K562 (cell line): ENCODE measurements at regions not wholly inside any gene's neighbourhood (a gene's known extent, or its start where the extent isn't known, plus 50 kb on each side); places are given as distances from the start of the nearest gene placed in this dataset.

Experiments
- CHD4 ChIP-seq: fragments of 200-600 bp; sonication (generic); IDR thresholded peaks from 3 replicates; pipeline ENCODE4 v1.6.1; 2012; ENCODE audit warnings: low read depth, mild to moderate bottlenecking, mixed read lengths, low read length, inconsistent platforms; ENCODE audit not compliant: insufficient read depth, insufficient replicate concordance, poor library complexity, severe bottlenecking
- ESRRA ChIP-seq: fragments of 450-650 bp; IDR thresholded peaks from 2 replicates; pipeline ENCODE4 v1.6.1; 2014; ENCODE audit warnings: low read depth, mild to moderate bottlenecking, moderate library complexity, borderline replicate concordance
- EZH2 ChIP-seq: IDR thresholded peaks from 2 replicates; pipeline ENCODE4 v1.6.1; 2012; ENCODE audit warnings: low read depth, mild to moderate bottlenecking, inconsistent platforms, low read length, borderline replicate concordance
- GATA2 ChIP-seq: sonication (generic); formaldehyde crosslinking; IDR thresholded peaks from 2 replicates; pipeline ENCODE4 v1.4.0; 2020; ENCODE audit warnings: mild to moderate bottlenecking, missing genetic modification reagents
- JUN ChIP-seq, 2 experiments: sonication (generic) in 1 of 2; formaldehyde crosslinking in 1 of 2; IDR thresholded peaks; 2 replicates each; pipeline versions ENCODE4 v1.6.1 to v1.8.0; 2012 to 2022; ENCODE audit warnings: borderline replicate concordance in 2 of 2, mild to moderate bottlenecking in 2 of 2, improper control_type of control experiment in 1 of 2, low read depth in 1 of 2, low read length in 1 of 2, missing genetic modification reagents in 1 of 2
- JUND ChIP-seq, 2 experiments: IDR thresholded peaks; 2 replicates in 1 of 2; 3 replicates in 1 of 2; pipeline ENCODE4 v1.6.1; 2011; ENCODE audit warnings: borderline replicate concordance in 2 of 2, low read depth in 2 of 2, low read length in 2 of 2, improper control_type of control experiment in 1 of 2, missing biosample characterization in 1 of 2, missing genetic modification characterization in 1 of 2, missing genetic modification reagents in 1 of 2
- MAFF ChIP-seq: IDR thresholded peaks from 2 replicates; pipeline ENCODE4 v1.6.1; 2012; ENCODE audit warnings: low read length, improper control_type of control experiment
- NR1H2 ChIP-seq: sonication (generic); formaldehyde crosslinking; IDR thresholded peaks from 2 replicates; pipeline ENCODE4 v1.4.0; 2020; ENCODE audit warnings: mild to moderate bottlenecking, missing genetic modification reagents
- POLR2AphosphoS5 ChIP-seq: IDR thresholded peaks from 2 replicates; pipeline ENCODE4 v1.6.1; 2011; ENCODE audit warnings: mild to moderate bottlenecking, low read depth, low read length, moderate library complexity; ENCODE audit not compliant: control insufficient read depth, insufficient read depth
- PRMT5 ChIP-seq: sonication (generic); formaldehyde crosslinking; IDR thresholded peaks from 2 replicates; pipeline ENCODE4 v1.5.0; 2020; ENCODE audit warnings: missing genetic modification reagents
- SETDB1 ChIP-seq: IDR thresholded peaks from one replicate; pipeline ENCODE4 v1.6.1; 2012; ENCODE audit warnings: low read length, control low read depth, inconsistent platforms
- ZNF24 ChIP-seq: fragments of 450-650 bp; IDR thresholded peaks from 2 replicates; pipeline ENCODE4 v1.6.1; 2016
- TF ChIP-seq, protein P1 (sequence below), 2 experiments: fragments of 450-650 bp; IDR thresholded peaks; 2 replicates each; pipeline ENCODE4 v1.6.1; 2016; ENCODE audit warnings: mild to moderate bottlenecking in 2 of 2, borderline replicate concordance in 1 of 2, low read depth in 1 of 2, moderate library complexity in 1 of 2
- TF ChIP-seq, protein P2 (sequence below): sonication (generic); formaldehyde crosslinking; IDR thresholded peaks from 2 replicates; pipeline ENCODE4 v1.5.0; 2020; ENCODE audit warnings: missing genetic modification reagents

GRCh38 chr1:4486408-4487120 is 167.8 kb upstream of the AJAP1 start:
- TF ChIP-seq MAFF (no peak), JUND (IDR thresholded peaks at IDR 0.05; ENCODE audit: borderline replicate concordance, low read depth, low read length) (no peak), JUND (tag; IDR thresholded peaks at IDR 0.05; ENCODE audit: borderline replicate concordance, low read depth, low read length) (no peak), SETDB1 (no peak), CHD4 (no peak), ESRRA (no peak), NR1H2 (CRISPR knock-in tag) (no peak), ZNF24 (no peak), PRMT5 (no peak), JUN (IDR thresholded peaks at IDR 0.05; ENCODE audit: borderline replicate concordance, low read depth, low read length) (no peak), JUN (CRISPR knock-in tag; IDR thresholded peaks at IDR 0.05; ENCODE audit: borderline replicate concordance) (no peak), POLR2AphosphoS5 (no peak), EZH2 (no peak), GATA2 (CRISPR knock-in tag) (no peak)
- TF ChIP-seq, protein P1, sequence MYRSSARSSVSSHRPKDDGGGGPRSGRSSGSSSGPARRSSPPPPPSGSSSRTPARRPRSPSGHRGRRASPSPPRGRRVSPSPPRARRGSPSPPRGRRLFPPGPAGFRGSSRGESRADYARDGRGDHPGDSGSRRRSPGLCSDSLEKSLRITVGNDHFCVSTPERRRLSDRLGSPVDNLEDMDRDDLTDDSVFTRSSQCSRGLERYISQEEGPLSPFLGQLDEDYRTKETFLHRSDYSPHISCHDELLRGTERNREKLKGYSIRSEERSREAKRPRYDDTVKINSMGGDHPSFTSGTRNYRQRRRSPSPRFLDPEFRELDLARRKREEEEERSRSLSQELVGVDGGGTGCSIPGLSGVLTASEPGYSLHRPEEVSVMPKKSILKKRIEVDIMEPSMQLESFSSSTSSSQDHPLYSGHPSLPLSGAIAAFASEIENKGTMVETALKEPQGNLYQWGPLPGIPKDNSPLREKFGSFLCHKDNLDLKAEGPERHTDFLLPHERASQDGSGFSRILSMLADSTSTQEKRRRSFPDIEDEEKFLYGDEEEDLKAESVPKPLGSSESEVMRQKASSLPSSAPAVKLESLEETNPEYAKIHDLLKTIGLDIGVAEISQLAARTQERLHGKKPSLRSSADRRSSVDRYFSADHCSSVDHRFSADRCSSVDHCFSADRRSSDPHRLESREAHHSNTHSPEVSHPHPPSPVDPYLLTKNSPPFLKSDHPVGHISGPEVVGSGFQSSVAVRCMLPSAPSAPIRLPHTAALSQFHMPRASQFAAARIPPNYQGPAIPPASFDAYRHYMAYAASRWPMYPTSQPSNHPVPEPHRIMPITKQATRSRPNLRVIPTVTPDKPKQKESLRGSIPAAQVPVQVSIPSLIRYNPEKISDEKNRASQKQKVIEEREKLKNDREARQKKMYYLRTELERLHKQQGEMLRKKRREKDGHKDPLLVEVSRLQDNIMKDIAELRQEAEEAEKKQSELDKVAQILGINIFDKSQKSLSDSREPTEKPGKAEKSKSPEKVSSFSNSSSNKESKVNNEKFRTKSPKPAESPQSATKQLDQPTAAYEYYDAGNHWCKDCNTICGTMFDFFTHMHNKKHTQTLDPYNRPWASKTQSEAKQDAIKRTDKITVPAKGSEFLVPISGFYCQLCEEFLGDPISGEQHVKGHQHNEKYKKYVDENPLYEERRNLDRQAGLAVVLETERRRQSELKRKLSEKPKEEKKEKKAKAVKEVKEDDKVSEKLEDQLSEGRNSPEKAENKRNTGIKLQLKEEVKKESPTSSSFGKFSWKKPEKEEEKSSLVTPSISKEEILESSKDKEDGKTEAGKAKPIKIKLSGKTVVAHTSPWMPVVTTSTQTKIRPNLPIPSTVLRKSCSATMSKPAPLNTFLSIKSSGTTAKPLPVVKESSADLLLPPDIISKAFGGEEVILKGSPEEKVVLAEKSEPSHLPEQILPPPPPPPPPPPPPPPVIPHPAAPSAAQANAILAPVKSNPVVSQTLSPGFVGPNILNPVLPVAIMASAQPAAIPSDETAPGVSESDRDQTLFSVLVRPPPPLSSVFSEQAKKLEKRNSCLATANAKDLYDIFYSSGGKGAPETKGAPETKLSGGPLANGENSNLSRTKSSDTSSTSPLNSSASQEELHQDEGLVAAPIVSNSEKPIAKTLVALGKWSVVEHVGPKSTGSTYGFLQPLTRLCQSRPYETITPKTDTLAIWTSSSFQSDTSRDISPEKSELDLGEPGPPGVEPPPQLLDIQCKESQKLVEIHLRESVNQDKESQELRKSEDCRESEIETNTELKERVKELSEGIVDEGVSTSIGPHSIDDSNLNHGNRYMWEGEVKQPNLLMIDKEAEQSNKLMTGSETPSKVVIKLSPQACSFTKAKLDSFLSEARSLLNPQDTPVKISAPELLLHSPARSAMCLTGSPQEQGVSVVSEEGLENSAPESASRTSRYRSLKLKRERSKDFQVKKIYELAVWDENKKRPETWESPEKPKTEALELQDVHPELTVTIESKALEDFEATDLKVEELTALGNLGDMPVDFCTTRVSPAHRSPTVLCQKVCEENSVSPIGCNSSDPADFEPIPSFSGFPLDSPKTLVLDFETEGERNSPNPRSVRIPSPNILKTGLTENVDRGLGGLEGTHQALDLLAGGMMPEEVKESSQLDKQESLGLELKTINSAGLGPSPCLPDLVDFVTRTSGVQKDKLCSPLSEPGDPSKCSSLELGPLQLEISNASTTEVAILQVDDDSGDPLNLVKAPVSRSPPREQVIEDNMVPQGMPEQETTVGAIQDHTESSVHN (IDR thresholded peaks at IDR 0.05; ENCODE audit: borderline replicate concordance in 1 of 2, low read depth in 1 of 2), result no peak
- TF ChIP-seq, protein P2, sequence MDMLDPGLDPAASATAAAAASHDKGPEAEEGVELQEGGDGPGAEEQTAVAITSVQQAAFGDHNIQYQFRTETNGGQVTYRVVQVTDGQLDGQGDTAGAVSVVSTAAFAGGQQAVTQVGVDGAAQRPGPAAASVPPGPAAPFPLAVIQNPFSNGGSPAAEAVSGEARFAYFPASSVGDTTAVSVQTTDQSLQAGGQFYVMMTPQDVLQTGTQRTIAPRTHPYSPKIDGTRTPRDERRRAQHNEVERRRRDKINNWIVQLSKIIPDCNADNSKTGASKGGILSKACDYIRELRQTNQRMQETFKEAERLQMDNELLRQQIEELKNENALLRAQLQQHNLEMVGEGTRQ, result no peak
